ENCODE measurements at regions not wholly inside any gene's neighbourhood (a gene's known extent, or its start where the extent isn't known, plus 50 kb on each side); places are given as distances from the start of the nearest gene placed in this dataset.

DNA sequence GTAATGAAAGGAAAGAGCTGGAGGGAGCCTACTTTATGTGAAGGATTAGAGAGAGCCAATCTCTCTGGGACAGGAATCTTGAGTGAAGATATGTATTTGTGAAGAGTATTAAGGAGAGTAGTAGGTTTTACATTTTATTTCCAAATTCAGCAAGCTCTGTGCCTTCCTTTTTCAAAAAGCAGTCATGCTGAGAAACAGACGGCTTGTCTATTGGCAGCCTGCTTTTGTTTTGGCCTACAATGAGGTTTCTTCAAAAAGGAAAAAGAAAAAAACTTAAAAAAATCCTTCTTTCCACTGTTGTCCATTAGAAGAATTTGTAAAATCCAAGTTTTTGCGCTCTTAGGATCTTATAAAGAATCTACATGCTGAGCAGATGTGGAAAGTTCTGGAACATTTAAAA, 103.6 kb upstream of the PTGFR start:
- Histone ChIP-seq H3K27me3 (replicated peaks; ENCODE audit: insufficient read depth) (no peaks in the 10 kb centered on the region), H3K27ac (no peak overlapping the region), H3K9me3 (no peaks in the 10 kb centered on the region), H3K36me3 (no peaks in the 10 kb centered on the region), H3K4me3 (no peak overlapping the region), H3K4me1 (replicated peaks) (no peaks in the 10 kb centered on the region)
- intact Hi-C loops (cut with DNase I) = no loop called here
- TF ChIP-seq POLR2AphosphoS5 (IDR thresholded peaks at IDR 0.05) (no peak), POLR2A (IDR thresholded peaks at IDR 0.05) (no peak)
- TF ChIP-seq, protein P1, sequence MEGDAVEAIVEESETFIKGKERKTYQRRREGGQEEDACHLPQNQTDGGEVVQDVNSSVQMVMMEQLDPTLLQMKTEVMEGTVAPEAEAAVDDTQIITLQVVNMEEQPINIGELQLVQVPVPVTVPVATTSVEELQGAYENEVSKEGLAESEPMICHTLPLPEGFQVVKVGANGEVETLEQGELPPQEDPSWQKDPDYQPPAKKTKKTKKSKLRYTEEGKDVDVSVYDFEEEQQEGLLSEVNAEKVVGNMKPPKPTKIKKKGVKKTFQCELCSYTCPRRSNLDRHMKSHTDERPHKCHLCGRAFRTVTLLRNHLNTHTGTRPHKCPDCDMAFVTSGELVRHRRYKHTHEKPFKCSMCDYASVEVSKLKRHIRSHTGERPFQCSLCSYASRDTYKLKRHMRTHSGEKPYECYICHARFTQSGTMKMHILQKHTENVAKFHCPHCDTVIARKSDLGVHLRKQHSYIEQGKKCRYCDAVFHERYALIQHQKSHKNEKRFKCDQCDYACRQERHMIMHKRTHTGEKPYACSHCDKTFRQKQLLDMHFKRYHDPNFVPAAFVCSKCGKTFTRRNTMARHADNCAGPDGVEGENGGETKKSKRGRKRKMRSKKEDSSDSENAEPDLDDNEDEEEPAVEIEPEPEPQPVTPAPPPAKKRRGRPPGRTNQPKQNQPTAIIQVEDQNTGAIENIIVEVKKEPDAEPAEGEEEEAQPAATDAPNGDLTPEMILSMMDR (IDR thresholded peaks at IDR 0.05) = no peak
- 59% methylated on average over 2 of the region's 2 CpGs for WGBS
- DNase-seq (ENCODE audit: low spot score) = no peak

DNA sequence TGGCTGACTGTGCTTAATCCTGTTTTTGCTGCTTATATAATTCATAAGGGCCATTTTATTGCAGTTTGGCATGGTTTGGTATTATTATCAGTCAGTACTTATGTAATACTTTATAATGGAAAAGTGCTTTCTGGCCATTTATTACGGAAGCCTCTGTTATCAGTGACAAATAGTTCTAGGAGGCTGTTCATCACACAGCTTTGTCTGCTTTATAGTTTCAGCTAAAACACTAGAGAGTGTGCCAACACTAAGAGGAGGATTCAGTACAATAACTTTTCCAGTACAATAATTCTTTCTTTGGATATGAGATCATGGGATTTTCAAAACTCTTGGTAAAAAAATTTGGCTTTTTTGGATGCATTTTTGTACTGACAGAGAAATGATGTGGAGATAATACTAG, 102.9 kb upstream of the PTGFR start:
- WGBS = 17% methylated on average over 1 of the region's 1 CpG

DNA sequence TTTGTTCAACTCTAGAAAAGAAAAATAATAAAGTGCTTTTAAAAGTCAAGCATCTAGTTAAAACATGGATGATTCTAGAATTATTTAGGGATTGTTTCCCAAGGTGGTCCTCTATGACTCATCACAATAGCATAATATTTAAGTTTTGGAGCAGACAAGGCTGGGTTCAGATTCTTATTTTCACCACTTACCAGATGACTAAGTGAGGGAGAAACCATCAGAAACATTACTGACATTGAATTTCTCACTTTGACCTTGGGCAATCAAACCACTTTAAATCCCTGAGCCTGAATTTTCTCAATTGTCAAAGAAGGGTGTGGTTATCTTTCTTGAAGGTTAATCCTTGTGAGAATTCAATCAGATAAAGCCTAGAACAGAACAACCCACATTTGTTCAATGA, 102.5 kb upstream of the PTGFR start:
- TF ChIP-seq, protein P1 (IDR thresholded peaks at IDR 0.05) = no peak
- TF ChIP-seq POLR2A (IDR thresholded peaks at IDR 0.05) (no peak), POLR2AphosphoS5 (IDR thresholded peaks at IDR 0.05) (no peak)

More for the DNA sequence above, 102.9 kb upstream of the PTGFR start:
- Histone ChIP-seq H3K4me3 (no peak overlapping the region), H3K4me1 (replicated peaks) (no peaks in the 10 kb centered on the region), H3K36me3 (no peaks in the 10 kb centered on the region), H3K27ac (no peak overlapping the region), H3K27me3 (replicated peaks; ENCODE audit: insufficient read depth) (no peaks in the 10 kb centered on the region), H3K9me3 (no peaks in the 10 kb centered on the region)
- TF ChIP-seq, protein P1 (IDR thresholded peaks at IDR 0.05) = no peak
- TF ChIP-seq POLR2A (IDR thresholded peaks at IDR 0.05) (no peak), POLR2AphosphoS5 (IDR thresholded peaks at IDR 0.05) (no peak)
- DNase-seq (ENCODE audit: low spot score) = no peak
- intact Hi-C loops (cut with DNase I) = no loop called here

DNA sequence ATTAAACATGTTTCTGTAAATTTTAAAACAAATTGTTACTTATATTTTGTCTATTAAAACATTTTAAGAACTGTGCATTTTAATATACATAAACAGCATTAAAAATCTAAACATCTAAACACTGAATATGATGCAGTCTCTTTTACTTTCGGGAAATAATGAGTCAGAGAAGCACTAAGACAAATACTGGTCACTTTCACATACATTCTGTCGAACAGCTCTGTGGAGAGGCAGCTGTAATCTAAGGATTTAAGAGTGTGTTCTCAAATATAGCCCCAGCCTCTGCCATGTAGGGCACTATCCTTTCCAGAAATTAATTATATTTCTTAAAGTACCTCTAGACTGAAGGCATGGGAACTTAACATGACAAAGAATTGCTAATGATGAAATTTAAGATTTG, 89.6 kb upstream of the PTGFR start:
- no peaks in the 10 kb centered on the region for H3K4me1 ChIP-seq (replicated peaks)
- TF ChIP-seq, protein P1 (IDR thresholded peaks at IDR 0.05) = no peak
- TF ChIP-seq POLR2A (IDR thresholded peaks at IDR 0.05) (no peak), POLR2AphosphoS5 (IDR thresholded peaks at IDR 0.05) (no peak)
- no peak overlapping the region for H3K27ac ChIP-seq
- no peak for DNase-seq (ENCODE audit: low spot score)
- intact Hi-C loops (cut with DNase I) = no loop called here
- H3K36me3 ChIP-seq = no peaks in the 10 kb centered on the region
- no peak overlapping the region for H3K4me3 ChIP-seq
- whole genome bisulfite sequencing = 58% methylated on average over 2 of the region's 2 CpGs
- no peaks in the 10 kb centered on the region for H3K9me3 ChIP-seq
- no peaks in the 10 kb centered on the region for H3K27me3 ChIP-seq (replicated peaks; ENCODE audit: insufficient read depth)

More for the DNA sequence above, 102.5 kb upstream of the PTGFR start:
- Histone ChIP-seq H3K4me3 (no peak overlapping the region), H3K27me3 (replicated peaks; ENCODE audit: insufficient read depth) (no peaks in the 10 kb centered on the region), H3K4me1 (replicated peaks) (no peaks in the 10 kb centered on the region), H3K27ac (no peak overlapping the region), H3K9me3 (no peaks in the 10 kb centered on the region), H3K36me3 (no peaks in the 10 kb centered on the region)
- intact Hi-C loops (cut with DNase I) = no loop called here
- DNase-seq (ENCODE audit: low spot score) = no peak

DNA sequence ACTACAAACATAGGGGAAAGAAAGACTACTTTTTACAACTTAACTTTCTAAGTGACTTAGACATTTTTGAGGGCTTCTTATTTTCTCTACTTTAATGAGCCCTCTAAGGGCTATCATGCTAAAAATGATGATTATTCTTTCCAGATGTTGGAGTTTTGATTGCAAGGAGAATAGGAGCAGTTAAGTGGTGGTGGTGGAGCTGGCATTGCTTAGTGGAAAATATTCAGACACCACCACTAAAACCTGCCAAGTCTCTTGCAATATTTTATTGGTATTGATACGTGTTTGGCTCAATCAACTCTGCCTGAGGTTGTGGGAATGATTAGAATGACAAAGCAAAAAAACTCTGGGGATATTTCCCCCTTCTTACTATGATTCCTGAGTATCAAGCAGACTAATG, 82.6 kb upstream of the PTGFR start:
- Histone ChIP-seq H3K9me3 (no peaks in the 10 kb centered on the region), H3K4me3 (no peak overlapping the region), H3K36me3 (no peaks in the 10 kb centered on the region), H3K27ac (no peak overlapping the region), H3K4me1 (replicated peaks) (no peaks in the 10 kb centered on the region), H3K27me3 (replicated peaks; ENCODE audit: insufficient read depth) (no peaks in the 10 kb centered on the region)
- TF ChIP-seq POLR2A (IDR thresholded peaks at IDR 0.05) (no peak), POLR2AphosphoS5 (IDR thresholded peaks at IDR 0.05) (no peak)
- TF ChIP-seq, protein P1 (IDR thresholded peaks at IDR 0.05) = no peak
- WGBS = 74% methylated on average over 1 of the region's 1 CpG
- no peak for DNase-seq (ENCODE audit: low spot score)
- intact Hi-C loops (cut with DNase I) = no loop called here

Measured in prostate gland (tissue), 2 donors.